Heart left ventricle (tissue), 13 donors: ENCODE measurements at regions not wholly inside any gene's neighbourhood (a gene's known extent, or its start where the extent isn't known, plus 50 kb on each side); places are given as distances from the start of the nearest gene placed in this dataset.

Experiments used
- POLR2A ChIP-seq, 2 donors: fragments of 450-650 bp; IDR thresholded peaks; one replicate each; pipeline ENCODE4 v1.6.1; 2017; ENCODE audit warnings: antibody characterized with exemption in 2 of 2, mild to moderate bottlenecking in 2 of 2, moderate library complexity in 2 of 2
- TF ChIP-seq, protein P1 (sequence below), 12 donors: fragments of 200-600 bp; sonication (generic) in 4 of 12; IDR thresholded peaks; one replicate each; pipeline versions ENCODE4 v1.5.0 to v1.8.0; 2018 to 2022; ENCODE audit warnings: antibody characterized with exemption in 12 of 12, mild to moderate bottlenecking in 5 of 12
- donor health status: ischemic (EF 13 %, LVEDD 7.1; RV severe dilation, severe dysfunction).
- donor health status: DM: no; HTN: yes; CAD: no.
- donor health status: DM: no; HTN: no; CAD: no.
- donor health status: ischemic (EF 25% LVEDD 6.9; RV normal size, moderate dysfunction).
- donor health status: ischemic (EF 25% LVEDD 5.7; RV mildly dilated, moderate dysfunction).
- donor health status: ischemic (EF 35%, LVEDD 5.7; RV mildly dilated, moderate dysfunction).
- donor health status: nonischemic (EF 11% LVEDD 7.7; RV severe dilation, severe dysfunction).
- donor health status: DM: yes; HTN: yes; CAD: no.
- donor health status: PGD.
- donor health status: ischemic (EF 29% LVEDD 5.4; RV normal size, mild dysfunction).
- donor health status: nonischemic (EF 23%, LVEDD 6.1; RV moderate dilation, normal function).

- TF ChIP-seq, protein P1, sequence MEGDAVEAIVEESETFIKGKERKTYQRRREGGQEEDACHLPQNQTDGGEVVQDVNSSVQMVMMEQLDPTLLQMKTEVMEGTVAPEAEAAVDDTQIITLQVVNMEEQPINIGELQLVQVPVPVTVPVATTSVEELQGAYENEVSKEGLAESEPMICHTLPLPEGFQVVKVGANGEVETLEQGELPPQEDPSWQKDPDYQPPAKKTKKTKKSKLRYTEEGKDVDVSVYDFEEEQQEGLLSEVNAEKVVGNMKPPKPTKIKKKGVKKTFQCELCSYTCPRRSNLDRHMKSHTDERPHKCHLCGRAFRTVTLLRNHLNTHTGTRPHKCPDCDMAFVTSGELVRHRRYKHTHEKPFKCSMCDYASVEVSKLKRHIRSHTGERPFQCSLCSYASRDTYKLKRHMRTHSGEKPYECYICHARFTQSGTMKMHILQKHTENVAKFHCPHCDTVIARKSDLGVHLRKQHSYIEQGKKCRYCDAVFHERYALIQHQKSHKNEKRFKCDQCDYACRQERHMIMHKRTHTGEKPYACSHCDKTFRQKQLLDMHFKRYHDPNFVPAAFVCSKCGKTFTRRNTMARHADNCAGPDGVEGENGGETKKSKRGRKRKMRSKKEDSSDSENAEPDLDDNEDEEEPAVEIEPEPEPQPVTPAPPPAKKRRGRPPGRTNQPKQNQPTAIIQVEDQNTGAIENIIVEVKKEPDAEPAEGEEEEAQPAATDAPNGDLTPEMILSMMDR (IDR thresholded peaks at IDR 0.05), result no peak
- TF ChIP-seq POLR2A (IDR thresholded peaks at IDR 0.05), result no peak
These were observed 460.5 kb downstream of the RPS24 start for GRCh38 chr10:78494179-78494578.
